ENCODE measurements at regions not wholly inside any gene's neighbourhood (a gene's known extent, or its start where the extent isn't known, plus 50 kb on each side); places are given as distances from the start of the nearest gene placed in this dataset.

DNA sequence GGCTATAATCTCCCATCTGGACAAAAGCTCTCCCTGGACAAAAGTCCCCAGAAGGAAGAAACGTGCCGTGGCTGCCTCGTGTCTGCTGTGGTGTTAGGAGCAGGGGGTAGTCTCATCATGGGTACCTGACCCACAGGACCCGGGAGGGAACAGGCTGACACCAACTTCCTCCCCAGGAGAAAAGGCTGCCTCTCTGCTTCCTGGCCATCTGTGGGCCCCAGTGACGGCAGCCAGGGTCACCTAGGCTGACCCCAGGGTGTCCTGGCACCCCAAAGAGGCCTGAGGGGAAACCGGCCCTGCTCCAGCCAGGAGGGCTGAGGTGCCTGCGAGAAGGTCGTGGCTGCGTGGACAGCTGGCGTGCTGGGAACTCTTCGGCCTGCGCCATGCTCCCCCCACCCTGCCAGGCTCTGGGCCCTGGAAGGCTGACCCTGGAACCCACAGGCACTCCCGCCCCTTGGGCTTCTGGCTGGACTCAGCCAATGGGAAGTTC is 133.9 kb downstream of the RFLNA start:
- no peak for DNase-seq (ENCODE audit: low spot score)

- DNase-seq (ENCODE audit: low spot score), result no peak
These were observed 133.4 kb downstream of the RFLNA start for GRCh38 chr12:124428136-124428791.

DNA sequence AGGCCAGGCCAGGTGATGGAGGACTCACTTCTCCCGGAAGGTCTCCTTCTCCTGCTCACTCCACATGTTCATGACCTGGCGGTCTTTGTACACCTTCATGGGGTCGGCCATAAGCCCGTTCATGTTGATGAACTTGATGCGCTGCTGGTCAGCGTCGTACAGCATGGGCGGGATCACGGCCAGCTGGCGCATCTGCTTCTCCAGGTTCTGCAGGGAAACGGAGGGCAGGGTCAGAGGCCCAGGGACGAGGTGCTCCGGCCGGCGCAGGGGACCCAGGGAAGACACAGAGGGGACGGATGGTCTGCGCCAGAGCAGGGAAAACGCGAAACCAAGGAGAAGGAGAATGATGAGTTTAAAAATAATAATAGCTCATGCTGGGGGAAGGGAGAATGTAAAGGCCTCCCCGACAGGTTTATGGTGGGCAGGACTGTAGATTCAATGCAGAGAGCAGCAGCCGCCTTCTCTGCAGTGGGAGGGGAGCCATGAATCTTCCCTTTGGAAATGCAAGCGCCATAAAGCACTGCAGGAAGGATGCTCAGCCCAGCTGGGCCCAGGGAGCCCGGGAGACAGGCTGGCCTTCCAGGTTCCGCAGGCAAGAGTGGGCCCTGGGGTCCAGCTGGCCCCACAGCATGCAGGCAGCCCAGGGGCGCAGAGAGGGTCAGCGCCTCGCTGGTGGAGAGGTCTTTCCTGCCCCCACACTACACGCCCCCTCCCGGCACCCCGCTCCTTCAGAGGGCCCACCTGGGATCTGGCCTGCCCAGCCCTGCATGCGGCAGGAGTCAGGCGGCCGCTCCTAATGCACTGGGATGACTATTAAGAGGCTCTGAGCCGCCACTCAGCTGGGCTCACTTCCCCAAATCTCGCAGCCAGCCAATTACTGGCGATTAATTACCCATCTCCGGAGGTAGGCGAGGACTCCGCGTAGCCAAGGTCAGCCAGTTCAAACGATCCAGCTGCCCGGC is 132.0 kb downstream of the RFLNA start:
- no peak for DNase-seq (ENCODE audit: low spot score)

- no peak for DNase-seq (ENCODE audit: low spot score)
These were observed 130.8 kb downstream of the RFLNA start for GRCh38 chr12:124425667-124426066.

DNA sequence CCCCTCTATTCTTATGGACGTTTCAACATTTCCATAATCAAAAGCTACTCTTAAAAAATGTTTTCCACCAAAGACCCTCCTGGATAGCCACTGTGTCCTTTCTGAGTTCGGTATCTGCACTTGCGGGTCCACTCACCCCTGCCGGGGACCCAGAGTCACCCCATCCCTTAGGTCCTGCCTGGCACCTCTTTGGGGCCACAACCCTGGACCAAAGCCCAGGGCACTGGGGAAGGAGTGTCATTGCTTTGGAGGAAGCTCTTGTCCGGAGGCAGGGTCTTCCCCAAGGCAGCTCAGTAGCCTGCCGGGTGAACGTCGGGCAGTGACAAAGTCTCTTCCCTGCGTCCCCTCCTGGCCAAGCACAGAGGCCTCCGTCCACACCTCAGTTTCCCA is 129.6 kb downstream of the RFLNA start:
- DNase-seq (ENCODE audit: low spot score), result no peak

GRCh38 chr12:124423761-124424515 is 129.0 kb downstream of the RFLNA start:
- DNase-seq (ENCODE audit: low spot score), result peak; percentile 5

DNA sequence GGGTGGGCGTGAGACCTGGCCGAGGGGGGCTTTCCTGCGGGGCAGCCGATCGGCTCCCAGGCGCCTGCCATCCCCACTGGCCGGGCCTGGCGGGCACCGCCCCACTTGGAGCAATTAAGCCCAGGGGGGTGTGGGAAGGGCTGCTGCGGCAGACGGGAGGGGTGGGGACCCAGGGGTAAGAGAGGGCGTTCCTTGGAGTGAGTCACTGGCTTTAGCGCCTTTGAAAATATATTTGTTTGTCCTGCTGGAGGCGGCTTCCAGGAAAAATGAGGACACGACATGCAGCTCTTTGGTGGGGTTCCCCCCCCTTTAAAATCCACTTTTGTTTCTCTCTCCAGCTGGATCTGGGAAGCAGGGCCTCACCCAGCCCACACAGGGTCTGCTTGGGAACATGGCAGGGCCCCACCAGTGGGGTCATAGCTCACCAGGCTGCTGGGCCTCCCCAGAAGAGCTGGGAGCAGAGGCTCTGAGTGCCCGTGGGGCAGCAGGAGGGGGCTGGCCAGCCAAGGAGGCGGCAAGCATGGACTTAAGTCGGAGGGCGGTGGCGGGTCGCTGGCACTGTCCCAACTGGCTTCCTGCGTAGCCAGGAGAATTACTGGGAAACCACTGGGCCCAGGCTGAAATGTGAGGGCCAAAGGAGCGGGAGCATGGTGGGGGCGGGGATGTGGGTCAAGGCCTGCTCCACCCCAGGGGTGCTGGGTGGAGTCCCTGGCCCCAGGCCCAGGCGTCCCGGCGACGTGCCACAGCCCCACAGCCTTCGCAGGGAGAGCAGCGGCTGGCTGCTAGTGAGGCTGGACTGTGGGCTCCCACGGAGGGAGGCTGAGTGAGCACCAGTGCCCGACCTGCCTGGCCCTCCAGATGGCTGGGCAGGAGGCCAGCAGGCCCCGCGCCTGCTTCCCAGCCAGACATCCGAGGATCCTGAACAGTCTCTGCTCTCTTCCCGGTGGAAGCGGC is 128.0 kb downstream of the RFLNA start:
- DNase-seq (ENCODE audit: low spot score), result no peak

GRCh38 chr12:124422142-124422569 is 127.3 kb downstream of the RFLNA start:
- DNase-seq (ENCODE audit: low spot score), result no peak

DNA sequence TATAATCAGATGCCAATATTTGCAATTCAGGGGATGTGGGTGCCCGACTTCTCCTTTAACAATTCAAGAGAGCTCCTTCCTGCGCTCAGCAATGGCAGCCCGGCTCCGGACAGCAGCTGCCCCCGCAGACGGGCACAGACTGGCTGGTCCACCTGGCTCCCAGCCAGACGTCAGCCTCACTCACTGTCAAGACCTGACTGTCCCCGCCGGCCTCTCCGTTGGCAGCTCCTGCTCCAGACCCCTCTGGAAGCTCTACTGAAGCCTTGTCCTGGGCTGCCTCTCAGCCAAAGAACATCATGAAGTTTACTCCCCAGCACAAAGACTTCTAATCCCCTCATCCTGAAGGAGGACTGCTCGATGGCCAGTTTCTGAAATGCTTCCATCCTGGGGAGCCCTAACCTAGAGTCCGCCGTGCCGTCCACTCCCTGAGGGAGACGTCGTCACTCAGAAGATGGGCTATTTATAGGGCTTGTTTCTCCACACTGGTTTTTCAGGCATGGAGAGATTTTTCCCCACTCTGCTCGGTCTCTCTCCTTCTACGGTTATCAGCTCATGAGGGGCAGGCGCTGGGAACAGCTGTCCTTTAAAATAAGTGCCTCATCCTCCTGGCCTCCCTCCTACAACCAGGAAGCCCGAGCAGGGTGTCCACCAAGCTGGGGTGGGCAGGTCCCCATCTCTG is 126.2 kb downstream of the RFLNA start:
- DNase-seq (ENCODE audit: low spot score), result no peak

DNA sequence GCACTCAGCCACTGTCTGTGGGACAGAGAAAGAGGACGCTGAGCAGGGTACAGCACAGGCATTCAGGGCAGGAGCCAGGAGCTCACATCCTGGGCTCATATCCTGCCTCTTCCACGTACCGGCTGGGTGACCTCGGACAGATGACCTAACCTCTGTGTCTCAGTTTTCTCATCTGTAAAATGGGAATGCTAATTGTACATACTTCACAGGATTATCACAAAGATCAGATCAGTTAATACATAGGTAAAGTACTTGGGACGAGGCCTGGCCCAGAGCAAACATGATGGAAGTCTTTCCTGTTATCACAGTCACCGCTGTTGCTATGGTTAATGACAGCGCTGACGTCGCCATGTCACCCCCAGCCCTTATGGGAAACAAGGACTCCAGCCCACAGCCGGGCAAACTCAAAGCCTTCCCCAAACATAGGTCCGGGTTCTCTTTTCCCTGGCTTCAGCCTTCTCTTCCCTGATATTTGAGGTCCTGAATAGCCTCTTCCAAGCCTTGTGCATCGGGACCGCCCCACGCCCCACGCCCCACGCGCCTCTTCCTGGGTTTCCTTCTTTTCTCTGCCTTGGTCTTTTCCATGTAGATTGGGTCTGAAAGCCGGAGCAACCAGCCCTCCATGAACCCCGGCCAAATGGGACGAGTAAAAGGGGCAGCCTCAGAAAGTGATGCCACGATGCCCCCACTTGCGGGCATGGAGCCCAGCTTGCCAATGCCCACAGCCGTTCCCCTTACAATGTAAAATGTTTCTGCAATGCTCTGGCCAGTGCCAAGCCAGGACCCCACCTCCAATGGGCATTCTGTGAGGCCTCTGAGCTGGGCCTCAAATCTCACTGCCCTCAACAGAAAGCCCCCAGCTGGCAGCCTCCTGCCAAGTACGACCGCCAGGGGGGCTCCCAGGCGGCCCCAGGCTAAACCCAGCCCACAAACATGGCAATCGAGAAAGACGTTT is 125.4 kb downstream of the RFLNA start:
- no peak for DNase-seq (ENCODE audit: low spot score)

GRCh38 chr12:124419292-124420040 is 124.6 kb downstream of the RFLNA start:
- no peak for DNase-seq (ENCODE audit: low spot score)

GRCh38 chr12:124418791-124419190 is 123.9 kb downstream of the RFLNA start:
- no peak for DNase-seq (ENCODE audit: low spot score)

DNA sequence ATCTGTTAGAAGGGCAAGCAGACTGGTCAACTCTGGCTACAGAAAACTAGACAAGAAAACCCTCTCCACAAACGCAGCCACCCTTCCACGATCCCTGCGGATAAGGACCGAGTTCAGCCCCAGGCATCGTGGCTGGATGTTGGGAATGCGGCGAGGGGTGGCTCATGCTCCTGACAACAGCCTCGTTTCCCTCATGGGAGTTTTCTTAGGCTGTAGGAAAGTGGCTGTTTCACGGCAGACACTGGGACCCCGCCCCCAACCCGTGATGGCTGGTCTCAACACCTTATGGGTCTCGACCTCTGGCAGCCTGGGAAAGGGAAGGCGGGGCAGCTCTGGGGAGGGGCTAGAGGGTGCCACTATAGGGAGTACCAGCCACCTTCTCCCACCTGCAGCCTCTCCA is 123.3 kb downstream of the RFLNA start:
- no peak for DNase-seq (ENCODE audit: low spot score)

DNA sequence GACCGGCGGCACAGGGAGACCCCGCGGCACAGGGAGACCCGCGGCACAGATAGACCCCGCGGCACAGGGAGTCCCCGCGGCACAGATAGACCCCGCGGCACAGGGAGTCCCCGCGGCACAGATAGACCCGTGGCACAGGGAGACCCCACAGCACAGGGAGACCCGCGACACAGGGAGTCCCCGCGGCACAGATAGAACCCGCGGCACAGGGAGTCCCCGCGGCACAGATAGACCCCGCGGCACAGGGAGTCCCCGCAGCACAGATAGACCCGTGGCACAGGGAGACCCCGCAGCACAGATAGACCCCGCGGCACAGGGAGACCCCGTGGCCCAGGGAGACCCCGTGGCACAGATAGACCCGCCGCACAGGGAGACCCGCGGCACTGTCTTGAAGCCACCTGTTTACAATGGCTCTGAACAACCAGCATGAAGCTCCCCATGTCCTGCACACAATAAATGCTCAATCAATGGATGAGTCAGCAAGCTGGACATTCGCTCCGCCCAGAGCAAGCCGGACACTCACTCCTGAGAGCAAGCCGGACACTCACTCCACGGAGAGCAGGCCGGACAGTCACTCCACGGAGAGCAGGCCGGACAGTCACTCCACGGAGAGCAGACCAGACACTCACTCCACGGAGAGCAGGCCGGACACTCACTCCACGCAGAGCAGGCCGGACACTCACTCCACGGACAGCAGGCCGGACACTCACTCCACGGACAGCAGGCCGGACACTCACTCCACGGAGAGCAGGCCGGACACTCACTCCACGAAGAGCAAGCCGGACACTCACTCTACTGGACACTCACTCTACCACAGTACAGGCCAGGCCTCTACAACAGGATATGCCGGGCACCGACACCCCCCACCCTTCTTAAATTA is 121.9 kb downstream of the RFLNA start:
- DNase-seq (ENCODE audit: low spot score), result no peak

DNA sequence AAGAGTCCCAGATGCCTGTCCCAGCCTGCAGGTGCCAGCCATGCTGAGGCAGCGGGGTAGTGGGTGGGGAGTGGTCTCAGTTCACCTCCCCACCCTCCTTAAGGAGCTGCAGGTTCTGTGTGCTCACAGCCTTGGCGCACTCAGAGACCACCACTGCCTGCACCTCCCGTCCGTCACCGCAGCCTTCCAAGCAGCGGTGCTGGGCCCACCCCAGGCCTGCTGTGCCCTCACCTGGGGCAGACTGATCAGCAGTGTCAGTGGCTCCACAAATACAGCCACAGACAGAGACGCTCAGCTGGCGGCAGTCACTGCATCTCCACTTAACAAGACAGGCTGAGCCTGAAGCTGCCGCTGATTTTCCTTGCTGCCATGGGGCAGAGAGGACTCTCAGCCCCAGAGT is 120.2 kb downstream of the RFLNA start:
- no peak for DNase-seq (ENCODE audit: low spot score)

- DNase-seq (ENCODE audit: low spot score), result no peak
These were observed 119.0 kb downstream of the RFLNA start for GRCh38 chr12:124413915-124414314.

DNA sequence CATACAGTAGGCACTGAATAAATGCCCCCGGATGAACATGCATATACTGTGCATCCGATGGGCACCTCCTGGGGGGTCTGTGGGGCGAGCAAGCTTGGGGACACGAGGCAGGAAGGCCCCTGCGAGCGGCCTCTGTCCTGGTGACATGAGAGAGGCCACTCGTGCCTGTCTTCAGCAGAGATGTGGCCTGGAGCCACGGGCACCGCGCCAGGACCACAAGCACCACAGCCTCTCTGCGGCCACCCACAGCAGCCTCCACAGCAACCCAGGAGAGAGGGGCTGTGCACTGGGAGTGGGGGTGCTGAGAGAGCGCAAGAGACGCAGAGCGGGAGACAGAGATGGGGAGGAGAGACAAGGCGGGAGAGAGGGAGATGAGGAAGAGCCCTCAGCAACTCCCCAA is 118.5 kb downstream of the RFLNA start:
- DNase-seq (ENCODE audit: low spot score), result no peak

- DNase-seq (ENCODE audit: low spot score), result no peak
These were observed 117.7 kb downstream of the RFLNA start for GRCh38 chr12:124412646-124413015.
